Natural killer cell treated with Interleukin-12 subunit alpha and Interleukin-12 subunit beta and Interleukin-15 and Interleukin-18, amount 100 ng/mL, for 72 hours (primary cell): ENCODE measurements at regions not wholly inside any gene's neighbourhood (a gene's known extent, or its start where the extent isn't known, plus 50 kb on each side); places are given as distances from the start of the nearest gene placed in this dataset.
A peak's percentile ranks its signal among the peaks of the same experiment; 100 is the strongest.
"Not testable (repeated sequence)": the region's sequence is repeated elsewhere in the genome, so short reads cannot be mapped to it uniquely, and the experiment has no call there.

Source experiments
- ATAC-seq, 2 donors: fragments of 150-1000 bp; cut with Tn5 transposase in 1 of 2; sonication (Bioruptor Pico), chemical (Tn5 transposase) in 1 of 2; 2 replicates each; pipeline ENCODE4 v1.10.0; 2021
- DNase-seq: peaks from one replicate; pipeline ENCODE4 v3.0.0; 2022; ENCODE audit warnings: low spot score
- H3K27ac Mint-ChIP-seq, 2 donors: 1 replicate in 1 of 2; 2 replicates in 1 of 2; pipeline ENCODE4 v1.8.0; 2022; ENCODE audit warnings: mixed read lengths in 2 of 2, mild to moderate bottlenecking in 1 of 2, moderate library complexity in 1 of 2
- H3K27me3 Mint-ChIP-seq, 2 donors: 1 replicate in 1 of 2; 2 replicates in 1 of 2; pipeline ENCODE4 v1.8.0; 2022; ENCODE audit warnings: mixed read lengths in 2 of 2
- H3K36me3 Mint-ChIP-seq: one replicate; pipeline ENCODE4 v1.8.0; 2022; ENCODE audit warnings: mixed read lengths
- H3K4me1 Mint-ChIP-seq, 2 donors: 1 replicate in 1 of 2; 2 replicates in 1 of 2; pipeline ENCODE4 v1.8.0; 2022; ENCODE audit warnings: low read depth in 2 of 2, mixed read lengths in 2 of 2, mild to moderate bottlenecking in 1 of 2
- H3K4me3 Mint-ChIP-seq: one replicate; pipeline ENCODE4 v1.8.0; 2022; ENCODE audit warnings: mixed read lengths
- H3K9me3 Mint-ChIP-seq: 2 replicates; pipeline ENCODE4 v1.8.0; 2022; ENCODE audit warnings: mixed read lengths

DNA sequence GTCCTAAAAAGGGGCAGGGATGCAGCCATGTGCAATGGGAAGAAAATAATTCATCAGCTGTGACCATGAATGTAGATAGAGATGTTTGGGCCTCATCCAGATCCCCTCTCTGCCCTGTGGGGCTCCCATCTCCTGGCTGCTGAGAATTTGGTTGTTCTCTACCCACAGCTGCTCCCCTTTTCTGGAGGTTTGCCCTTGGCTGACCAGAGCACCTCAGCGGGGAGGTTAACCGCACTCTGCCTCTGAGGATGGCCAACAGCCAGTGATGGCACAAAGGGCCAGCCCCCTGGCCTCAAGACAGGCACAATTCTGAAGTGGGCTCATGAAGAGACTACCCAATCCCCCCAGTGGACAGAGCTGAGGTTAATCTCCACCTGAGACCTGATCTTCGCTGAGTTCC lies 61.5 kb upstream of the SERP2 start:
- H3K27ac Mint-ChIP-seq, result no peak overlapping the region

DNA sequence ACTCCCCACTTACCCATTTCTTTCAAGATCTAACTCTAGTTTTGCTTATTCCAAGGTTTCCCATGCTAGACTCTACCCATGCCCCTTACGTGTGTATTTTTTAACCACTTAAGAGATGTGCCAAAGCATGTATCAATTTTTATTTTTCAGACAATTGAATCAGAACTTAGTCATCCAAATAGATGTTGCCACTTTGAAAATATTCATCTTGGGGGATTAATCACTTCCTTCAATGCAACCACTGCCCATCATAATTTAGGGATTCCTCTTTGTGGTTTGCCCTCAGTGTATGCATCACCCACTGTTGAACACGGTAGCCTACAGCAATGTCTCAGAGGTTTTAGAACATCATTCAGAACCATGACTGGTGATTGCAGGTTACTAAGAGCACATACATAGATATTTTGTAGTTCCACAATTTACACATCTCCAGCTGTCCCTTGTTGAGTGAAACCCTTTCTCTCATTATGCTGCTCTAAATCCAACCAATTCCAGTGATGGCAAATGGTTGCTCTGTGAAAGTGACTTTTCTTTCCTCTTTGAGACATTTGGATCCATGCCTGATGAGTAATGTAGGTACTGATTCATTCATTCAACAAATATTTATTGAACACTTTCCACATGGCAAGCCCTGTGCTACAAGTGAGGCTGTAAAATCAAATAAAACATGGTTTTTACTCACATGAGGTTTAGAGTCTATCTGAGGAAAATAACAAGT lies 60.6 kb upstream of the SERP2 start:
- peaks cover 21 to 23% of the 10 kb centered on the region in 2 donors for H3K27me3 Mint-ChIP-seq
- H3K27ac Mint-ChIP-seq, result peak overlapping the region in 1 of 2 donors; percentile 9
- ATAC-seq, result peak; percentile 56 to 90
- no peak for DNase-seq
- peak overlapping the region; percentile 55 for H3K4me3 Mint-ChIP-seq
- no peaks in the 10 kb centered on the region for H3K9me3 Mint-ChIP-seq
- H3K4me1 Mint-ChIP-seq, result peaks cover 8 to 14% of the 10 kb centered on the region in 2 donors
- no peaks in the 10 kb centered on the region for H3K36me3 Mint-ChIP-seq

More for the DNA sequence above, 61.5 kb upstream of the SERP2 start:
- DNase-seq (no peak), ATAC-seq (no peak)
- Mint-ChIP-seq H3K9me3 (no peaks in the 10 kb centered on the region), H3K4me1 (peaks cover 8 to 15% of the 10 kb centered on the region in 2 donors), H3K36me3 (no peaks in the 10 kb centered on the region), H3K27me3 (peaks cover 16 to 20% of the 10 kb centered on the region in 2 donors), H3K4me3 (no peak overlapping the region)

DNA sequence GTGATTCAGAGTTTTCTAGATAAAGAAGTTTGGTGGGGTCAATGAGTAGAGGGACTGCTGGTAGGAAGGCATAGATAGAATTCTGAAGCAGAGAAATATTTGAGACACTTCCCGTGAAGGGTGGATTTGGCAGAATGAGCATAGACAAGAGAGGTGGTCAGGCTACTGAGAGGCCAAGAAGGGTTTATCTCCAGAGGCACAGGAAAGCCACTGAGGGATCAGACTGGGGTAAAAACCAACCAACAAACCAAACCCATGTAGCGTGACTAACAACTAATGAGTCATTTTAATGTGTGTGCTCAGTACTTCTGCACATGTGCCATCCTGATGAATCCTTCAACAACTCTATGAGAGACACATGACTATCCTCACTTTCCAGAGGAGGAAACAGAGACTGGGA lies 60.0 kb upstream of the SERP2 start:
- H3K4me3 Mint-ChIP-seq, result peak overlapping the region; percentile 55
- peaks cover 8 to 14% of the 10 kb centered on the region in 2 donors for H3K4me1 Mint-ChIP-seq
- no peaks in the 10 kb centered on the region for H3K36me3 Mint-ChIP-seq
- ATAC-seq (peak in 1 of 2 donors; percentile 42), DNase-seq (no peak)
- peak overlapping the region in 1 of 2 donors; percentile 9 for H3K27ac Mint-ChIP-seq
- peaks cover 23% of the 10 kb centered on the region in 2 donors for H3K27me3 Mint-ChIP-seq
- H3K9me3 Mint-ChIP-seq, result no peaks in the 10 kb centered on the region

DNA sequence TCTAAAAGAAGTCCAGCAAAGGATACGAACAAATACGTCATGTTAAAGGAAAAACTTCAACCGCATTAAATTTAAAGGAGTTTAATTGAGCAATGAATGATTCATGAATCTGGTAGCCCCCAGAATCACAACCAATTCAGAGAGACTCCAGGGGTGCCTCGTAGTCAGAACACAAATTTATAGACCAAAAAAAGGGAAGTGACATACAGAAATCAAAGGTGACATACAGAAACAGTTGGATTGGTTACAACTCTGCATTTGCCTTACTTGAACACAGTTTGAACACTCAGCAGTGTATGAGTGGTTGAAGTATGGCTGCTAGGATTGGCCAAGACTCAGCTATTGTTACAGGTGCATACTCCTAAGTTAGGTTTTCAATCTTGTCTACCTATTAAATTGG lies 59.5 kb upstream of the SERP2 start:
- Mint-ChIP-seq H3K27me3 (peaks cover 23% of the 10 kb centered on the region in 2 donors), H3K4me1 (peaks cover 8 to 14% of the 10 kb centered on the region in 2 donors)
- not testable (repeated sequence) for H3K9me3 Mint-ChIP-seq, DNase-seq, ATAC-seq, H3K4me3 Mint-ChIP-seq, H3K36me3 Mint-ChIP-seq, H3K27ac Mint-ChIP-seq

DNA sequence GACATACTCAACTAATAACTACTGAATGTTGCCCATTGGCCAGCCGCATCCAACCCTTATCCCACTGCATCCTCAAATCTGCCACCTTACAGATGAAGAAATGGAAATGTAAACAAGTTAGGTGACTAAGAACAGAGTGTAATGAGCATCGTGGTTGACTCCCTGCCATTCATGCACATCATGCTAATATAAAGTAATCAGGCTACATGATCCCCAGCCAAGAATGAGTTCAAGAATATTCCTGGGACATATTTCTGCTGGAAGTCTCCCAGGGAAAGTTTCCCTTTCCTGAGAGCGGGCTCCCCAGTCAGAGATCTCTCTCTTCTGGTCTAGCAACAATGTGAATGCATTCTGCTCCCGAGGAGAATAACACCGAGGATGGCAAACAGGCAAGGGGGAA lies 55.9 kb upstream of the SERP2 start:
- Mint-ChIP-seq H3K4me1 (peaks cover 4 to 10% of the 10 kb centered on the region in 2 donors), H3K36me3 (no peaks in the 10 kb centered on the region), H3K9me3 (no peaks in the 10 kb centered on the region), H3K27me3 (peaks cover 12 to 19% of the 10 kb centered on the region in 2 donors), H3K27ac (no peak overlapping the region), H3K4me3 (no peak overlapping the region)
- DNase-seq, result no peak
- ATAC-seq, result no peak

DNA sequence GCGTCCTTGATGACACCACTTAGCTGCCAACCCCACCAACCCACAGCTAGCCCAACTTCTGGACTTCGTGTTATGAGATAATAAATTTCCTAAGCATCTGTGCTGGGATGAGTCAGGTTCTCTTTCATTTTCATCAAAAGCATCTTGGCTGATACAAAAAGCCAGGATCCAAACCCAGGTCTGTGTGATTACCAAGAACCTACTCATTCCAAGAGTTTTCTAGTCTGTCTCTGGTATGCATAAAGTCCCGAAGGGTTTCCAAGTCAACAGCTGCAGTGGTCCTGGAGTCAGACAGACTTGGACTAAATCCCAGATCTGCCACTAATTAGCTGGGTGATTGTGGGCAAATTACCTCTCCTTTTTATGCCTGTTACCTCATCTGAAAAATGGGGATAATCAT lies 55.5 kb upstream of the SERP2 start:
- Mint-ChIP-seq H3K27me3 (peaks cover 10 to 14% of the 10 kb centered on the region in 2 donors), H3K27ac (no peak overlapping the region), H3K4me3 (no peak overlapping the region), H3K9me3 (no peaks in the 10 kb centered on the region), H3K4me1 (peaks cover 2 to 5% of the 10 kb centered on the region in 2 donors), H3K36me3 (no peaks in the 10 kb centered on the region)
- DNase-seq (no peak), ATAC-seq (no peak)

DNA sequence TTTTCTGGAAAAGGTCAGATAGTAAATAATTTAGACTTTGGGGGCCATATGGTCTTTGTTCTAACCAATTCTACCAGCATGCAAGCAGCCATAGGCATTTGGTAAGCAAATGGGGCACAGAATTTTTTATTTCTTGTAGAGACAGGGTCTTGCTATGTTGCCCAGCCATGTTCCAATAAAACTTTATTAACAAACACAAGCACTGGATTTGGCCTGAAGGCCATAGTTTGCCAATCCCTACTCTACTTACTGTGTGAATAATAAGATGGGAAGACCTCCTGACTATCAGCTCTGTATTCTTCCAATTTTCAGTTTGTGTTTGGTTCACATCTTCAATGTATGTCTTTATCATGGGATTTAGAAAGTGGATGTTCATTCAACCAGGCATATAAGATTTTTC lies 53.0 kb upstream of the SERP2 start:
- Mint-ChIP-seq H3K27ac (no peak overlapping the region), H3K4me3 (no peak overlapping the region), H3K36me3 (no peaks in the 10 kb centered on the region), H3K4me1 (no peaks in the 10 kb centered on the region), H3K9me3 (no peaks in the 10 kb centered on the region), H3K27me3 (peaks cover 6 to 8% of the 10 kb centered on the region in 2 donors)
- DNase-seq (no peak), ATAC-seq (no peak)

DNA sequence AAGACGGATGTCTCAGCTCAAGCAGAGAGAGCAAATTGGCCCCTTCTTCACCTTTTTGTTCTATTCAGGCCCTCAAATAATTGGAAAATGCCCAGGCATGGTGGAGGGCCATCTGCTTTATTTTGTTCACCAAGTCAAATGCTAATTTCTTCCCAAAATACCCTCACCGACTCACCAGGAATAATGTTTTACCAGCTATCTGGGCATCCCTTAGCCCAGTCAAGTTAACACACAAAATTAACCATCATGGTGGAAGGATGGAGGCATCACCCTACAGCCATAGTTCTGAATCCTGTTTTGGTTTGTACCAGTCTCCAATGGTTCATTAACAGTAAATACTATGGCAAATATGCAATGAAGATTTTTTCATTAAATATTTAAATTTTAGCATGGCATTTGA lies 51.7 kb upstream of the SERP2 start:
- Mint-ChIP-seq H3K27me3 (peaks cover 3 to 8% of the 10 kb centered on the region in 2 donors), H3K27ac (no peak overlapping the region), H3K4me3 (no peak overlapping the region), H3K36me3 (no peaks in the 10 kb centered on the region), H3K9me3 (no peaks in the 10 kb centered on the region), H3K4me1 (no peaks in the 10 kb centered on the region)
- ATAC-seq, result no peak
- no peak for DNase-seq

DNA sequence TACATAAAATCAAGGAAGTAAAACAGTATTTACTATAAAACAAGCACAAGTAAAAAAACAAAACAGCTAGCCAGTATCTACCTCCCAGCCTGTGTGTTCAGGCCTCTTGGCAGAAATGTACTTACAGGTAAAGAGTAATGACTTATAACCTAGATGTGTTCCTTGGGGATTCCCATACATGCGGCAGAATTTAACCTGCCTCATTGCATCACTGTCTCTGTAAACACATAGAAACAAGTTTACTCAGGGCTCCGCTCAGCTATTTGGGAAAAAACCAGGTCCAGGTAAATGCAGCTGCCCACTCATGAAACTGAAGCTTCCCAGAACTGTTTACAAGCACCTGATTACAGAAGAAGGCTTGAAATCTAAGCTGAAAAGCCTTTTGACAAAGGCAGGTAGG lies 50.7 kb upstream of the SERP2 start:
- Mint-ChIP-seq H3K4me1 (no peaks in the 10 kb centered on the region), H3K27ac (no peak overlapping the region), H3K9me3 (no peaks in the 10 kb centered on the region), H3K27me3 (peaks cover 0 to 2% of the 10 kb centered on the region in 2 donors), H3K36me3 (peaks cover 1% of the 10 kb centered on the region), H3K4me3 (no peak overlapping the region)
- no peak for DNase-seq
- no peak for ATAC-seq

DNA sequence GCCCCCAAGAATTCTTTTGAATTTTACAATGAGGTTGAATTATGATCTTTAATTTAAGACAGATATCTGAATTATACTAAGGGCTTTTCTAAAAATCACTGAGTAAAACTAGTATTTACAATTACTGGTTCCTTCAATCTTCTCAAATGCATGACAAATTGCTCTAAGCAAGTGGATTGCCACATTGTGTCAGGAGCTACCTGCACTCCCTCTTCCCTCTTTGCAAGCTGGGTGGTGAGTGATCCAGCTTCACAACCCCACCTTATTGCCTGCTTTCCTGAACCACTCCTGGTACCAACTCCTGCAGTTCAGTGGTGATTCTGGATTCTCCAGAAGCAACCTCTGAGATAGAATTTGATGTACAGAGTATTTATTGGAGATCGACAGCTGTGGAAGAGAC lies 49.9 kb upstream of the SERP2 start:
- Mint-ChIP-seq H3K9me3 (no peaks in the 10 kb centered on the region), H3K27me3 (no peaks in the 10 kb centered on the region), H3K36me3 (peaks cover 6% of the 10 kb centered on the region), H3K27ac (no peak overlapping the region), H3K4me1 (no peaks in the 10 kb centered on the region), H3K4me3 (no peak overlapping the region)
- ATAC-seq (no peak), DNase-seq (no peak)
